GM23248 (cell line): ENCODE measurements at regions not wholly inside any gene's neighbourhood (a gene's known extent, or its start where the extent isn't known, plus 50 kb on each side); places are given as distances from the start of the nearest gene placed in this dataset.
"Not testable (repeated sequence)": the region's sequence is repeated elsewhere in the genome, so short reads cannot be mapped to it uniquely, and the experiment has no call there.

ENCODE experiments used
- DNase-seq: peaks from one replicate; pipeline ENCODE4 v3.0.0-alpha.2; 2015
- H2AFZ ChIP-seq: fragments of 200-600 bp; sonication (generic); 2 replicates; pipeline ENCODE4 v1.6.1; 2016; ENCODE audit warnings: antibody characterized with exemption
- H3F3A ChIP-seq: fragments of 200-600 bp; sonication (generic); 2 replicates; pipeline ENCODE4 v1.6.1; 2016; ENCODE audit warnings: mild to moderate bottlenecking, antibody characterized with exemption, mixed run types; ENCODE audit not compliant: insufficient read depth
- H3K27ac ChIP-seq: fragments of 200-600 bp; sonication (generic); 2 replicates; pipeline ENCODE4 v1.5.1; 2016; ENCODE audit warnings: mild to moderate bottlenecking
- H3K27me3 ChIP-seq: fragments of 200-600 bp; sonication (generic); replicated peaks from 2 replicates; pipeline ENCODE4 v1.6.1; 2016; ENCODE audit warnings: mild to moderate bottlenecking; ENCODE audit not compliant: insufficient read depth
- H3K36me3 ChIP-seq: fragments of 200-600 bp; sonication (generic); 2 replicates; pipeline ENCODE4 v1.6.1; 2016; ENCODE audit warnings: low read depth, mild to moderate bottlenecking
- H3K4me1 ChIP-seq: fragments of 200-600 bp; sonication (generic); 2 replicates; pipeline ENCODE4 v1.6.1; 2016; ENCODE audit warnings: mild to moderate bottlenecking; ENCODE audit not compliant: insufficient read depth
- H3K4me2 ChIP-seq: fragments of 200-600 bp; sonication (generic); one replicate; pipeline ENCODE4 v1.6.1; 2016; ENCODE audit warnings: mild to moderate bottlenecking; ENCODE audit not compliant: unreplicated experiment
- H3K4me3 ChIP-seq: fragments of 200-600 bp; sonication (generic); 2 replicates; pipeline ENCODE4 v1.5.1; 2016; ENCODE audit warnings: mild to moderate bottlenecking
- H3K79me2 ChIP-seq: fragments of 200-600 bp; sonication (generic); 2 replicates; pipeline ENCODE4 v1.6.1; 2016; ENCODE audit warnings: mild to moderate bottlenecking; ENCODE audit not compliant: insufficient read depth
- H3K9ac ChIP-seq: fragments of 200-600 bp; sonication (generic); 2 replicates; pipeline ENCODE4 v1.6.1; 2016; ENCODE audit warnings: mild to moderate bottlenecking
- H3K9me2 ChIP-seq: fragments of 200-600 bp; sonication (generic); 2 replicates; pipeline ENCODE4 v1.6.1; 2016; ENCODE audit warnings: mixed run types, mild to moderate bottlenecking, moderate library complexity; ENCODE audit not compliant: insufficient read depth
- H3K9me3 ChIP-seq: fragments of 200-600 bp; sonication (generic); one replicate; pipeline ENCODE4 v1.6.1; 2017; ENCODE audit warnings: low read depth
- H4K20me1 ChIP-seq: fragments of 200-600 bp; sonication (generic); 2 replicates; pipeline ENCODE4 v1.6.0; 2016; ENCODE audit not compliant: insufficient read depth
- EZH2 ChIP-seq: fragments of 200-600 bp; sonication (generic); IDR thresholded peaks from 2 replicates; pipeline ENCODE4 v1.6.1; 2018; ENCODE audit warnings: antibody characterized with exemption, mild to moderate bottlenecking; ENCODE audit not compliant: insufficient read depth, poor library complexity, severe bottlenecking
- EZH2phosphoT487 ChIP-seq: fragments of 200-600 bp; sonication (generic); IDR thresholded peaks from 2 replicates; pipeline ENCODE4 v1.6.1; 2018; ENCODE audit warnings: antibody characterized with exemption, moderate library complexity, mild to moderate bottlenecking, low read depth; ENCODE audit not compliant: insufficient read depth
- WGBS, 2 experiments: methylation state at CpG; one replicate each; pipeline ENCODE4 v1.1.6; 2015 to 2017; ENCODE audit warnings: low lambda C conversion rate in 2 of 2, low coverage in 1 of 2; ENCODE audit errors: missing lambda C conversion rate in 2 of 2; 5-methylcytosine and 5-hydroxymethylcytosine counted together
- in situ Hi-C: fragments of 300-500 bp; cut with MboI; formaldehyde crosslinking; loops from 2 replicates; pipeline ENCODE4 v1.15.0; 2020

- Histone ChIP-seq H3K4me3 (no peak overlapping the region), H3K4me2 (no peak overlapping the region), H3K4me1 (peaks cover 10% of the 10 kb centered on the region), H3F3A (no peaks in the 10 kb centered on the region), H3K36me3 (no peaks in the 10 kb centered on the region), H3K9me2 (no peaks in the 10 kb centered on the region), H4K20me1 (no peaks in the 10 kb centered on the region), H3K79me2 (no peaks in the 10 kb centered on the region), H3K27me3 (no peaks in the 10 kb centered on the region), H3K27ac (no peak overlapping the region; the same call in 1 of the 2 replicates), H3K9ac (no peak overlapping the region), H2AFZ (no peak overlapping the region), H3K9me3 (no peaks in the 10 kb centered on the region)
- in situ Hi-C loops, result no loop called here
- DNase-seq, result peak; percentile 72
- 2 to 3% methylated on average over 2 of the region's 2 CpGs for WGBS, 2 experiments
- no peak for TF ChIP-seq EZH2phosphoT487
- TF ChIP-seq EZH2, result no peak
Measured at GRCh38 chr13:46468570-46469463, 81.8 kb upstream of the RUBCNL start.

GRCh38 chr13:46467694-46468093 is 80.6 kb upstream of the RUBCNL start:
- H3K4me1 ChIP-seq, H3K4me2 ChIP-seq, H2AFZ ChIP-seq, H3K9ac ChIP-seq, H3F3A ChIP-seq, H4K20me1 ChIP-seq, H3K79me2 ChIP-seq, in situ Hi-C loops, H3K4me3 ChIP-seq, DNase-seq, H3K27me3 ChIP-seq, H3K9me2 ChIP-seq, H3K27ac ChIP-seq, H3K9me3 ChIP-seq, H3K36me3 ChIP-seq: not testable (repeated sequence)
- 87% methylated on average over 10 of the region's 10 CpGs for WGBS, 2 experiments

GRCh38 chr13:46466074-46466473 is 79.0 kb upstream of the RUBCNL start:
- 85 to 86% methylated on average over 7 of the region's 7 CpGs for WGBS, 2 experiments
- H3K9me2 ChIP-seq, in situ Hi-C loops: not testable (repeated sequence)

GRCh38 chr13:46463719-46464118 is 76.7 kb upstream of the RUBCNL start:
- 86 to 88% methylated on average over 19 to 23 of the region's 23 CpGs for WGBS, 2 experiments
- H3K27ac ChIP-seq, result no peak overlapping the region

More at GRCh38 chr13:46466074-46466473, 79.0 kb upstream of the RUBCNL start:
- DNase-seq, H3K9ac ChIP-seq, H4K20me1 ChIP-seq, H3K27ac ChIP-seq, H3K27me3 ChIP-seq, H2AFZ ChIP-seq, H3K36me3 ChIP-seq, H3K4me3 ChIP-seq, H3K9me3 ChIP-seq, H3F3A ChIP-seq, H3K4me2 ChIP-seq, H3K4me1 ChIP-seq, H3K79me2 ChIP-seq: not testable (repeated sequence)

GRCh38 chr13:46460223-46460622 is 73.2 kb upstream of the RUBCNL start:
- H3K9me3 ChIP-seq, H3K36me3 ChIP-seq, H3K9ac ChIP-seq, H3K4me3 ChIP-seq, H3F3A ChIP-seq, in situ Hi-C loops, H3K79me2 ChIP-seq, H2AFZ ChIP-seq, H3K4me2 ChIP-seq, H3K27ac ChIP-seq, H3K4me1 ChIP-seq, H3K27me3 ChIP-seq, H3K9me2 ChIP-seq, DNase-seq, H4K20me1 ChIP-seq: not testable (repeated sequence)
- 87 to 89% methylated on average over 4 of the region's 4 CpGs for WGBS, 2 experiments

More at GRCh38 chr13:46463719-46464118, 76.7 kb upstream of the RUBCNL start:
- Histone ChIP-seq H3K4me3 (no peak overlapping the region), H4K20me1 (no peaks in the 10 kb centered on the region), H2AFZ (no peak overlapping the region), H3K9me2 (no peaks in the 10 kb centered on the region), H3K79me2 (no peaks in the 10 kb centered on the region), H3K4me1 (peaks cover under 1% of the 10 kb centered on the region; the same call in 1 of the 2 replicates), H3K4me2 (no peak overlapping the region), H3K36me3 (no peaks in the 10 kb centered on the region), H3K9ac (no peak overlapping the region), H3K9me3 (no peaks in the 10 kb centered on the region), H3F3A (no peaks in the 10 kb centered on the region), H3K27me3 (no peaks in the 10 kb centered on the region)
- in situ Hi-C loops, result no loop called here
- no peak for TF ChIP-seq EZH2phosphoT487
- TF ChIP-seq EZH2, result no peak
- DNase-seq, result no peak

- H3K9me2 ChIP-seq, H3F3A ChIP-seq, H3K4me1 ChIP-seq, H2AFZ ChIP-seq, H3K79me2 ChIP-seq, DNase-seq, H3K9ac ChIP-seq, H3K27ac ChIP-seq, H3K27me3 ChIP-seq, H3K4me3 ChIP-seq, H4K20me1 ChIP-seq, H3K9me3 ChIP-seq, H3K4me2 ChIP-seq, in situ Hi-C loops, H3K36me3 ChIP-seq: not testable (repeated sequence)
- 27 to 45% methylated on average over 1 to 2 of the region's 2 CpGs for WGBS, 2 experiments
Measured at GRCh38 chr13:46457255-46457654, 70.2 kb upstream of the RUBCNL start.

GRCh38 chr13:46455924-46456323 is 68.9 kb upstream of the RUBCNL start:
- H3K27me3 ChIP-seq, H3K9me2 ChIP-seq, H2AFZ ChIP-seq, H3K27ac ChIP-seq, H3K4me3 ChIP-seq, H4K20me1 ChIP-seq, H3K4me2 ChIP-seq, H3F3A ChIP-seq, H3K79me2 ChIP-seq, H3K4me1 ChIP-seq, in situ Hi-C loops, H3K9ac ChIP-seq, H3K36me3 ChIP-seq, H3K9me3 ChIP-seq: not testable (repeated sequence)
- WGBS, 2 experiments, result 21 to 36% methylated on average over 4 of the region's 4 CpGs
- DNase-seq, result peak; percentile 84
